Myocyte (in vitro differentiated cells): ENCODE measurements at regions not wholly inside any gene's neighbourhood (a gene's known extent, or its start where the extent isn't known, plus 50 kb on each side); places are given as distances from the start of the nearest gene placed in this dataset.
"Not testable (repeated sequence)": the region's sequence is repeated elsewhere in the genome, so short reads cannot be mapped to it uniquely, and the experiment has no call there.

Experiments
- DNase-seq: peaks from one replicate; pipeline ENCODE4 v3.0.0-alpha.2; 2012; ENCODE audit warnings: low read depth

- not testable (repeated sequence) for DNase-seq
Observed at GRCh38 chr10:27347827-27348207, 107.2 kb upstream of the ACBD5 start.

- DNase-seq = no peak
Observed at GRCh38 chr10:27345455-27345920, 104.9 kb upstream of the ACBD5 start.

GRCh38 chr10:27344568-27345454 lies 104.2 kb upstream of the ACBD5 start:
- no peak for DNase-seq

- DNase-seq = no peak
Observed at GRCh38 chr10:27341001-27341400, 100.4 kb upstream of the ACBD5 start.

- not testable (repeated sequence) for DNase-seq
Observed at GRCh38 chr10:27335246-27335645, 94.6 kb upstream of the ACBD5 start.

- no peak for DNase-seq
Observed at GRCh38 chr10:27330074-27330473, 89.5 kb upstream of the ACBD5 start.

GRCh38 chr10:27328946-27329345 lies 88.3 kb upstream of the ACBD5 start:
- DNase-seq = no peak

GRCh38 chr10:27326748-27327147 lies 86.2 kb upstream of the ACBD5 start:
- not testable (repeated sequence) for DNase-seq

- DNase-seq = no peak
Observed at GRCh38 chr10:27319752-27320431, 79.3 kb upstream of the ACBD5 start.

GRCh38 chr10:27319139-27319538 lies 78.5 kb upstream of the ACBD5 start:
- not testable (repeated sequence) for DNase-seq

GRCh38 chr10:27315082-27315481 lies 74.5 kb upstream of the ACBD5 start:
- DNase-seq = not testable (repeated sequence)

GRCh38 chr10:27313586-27313985 lies 73.0 kb upstream of the ACBD5 start:
- not testable (repeated sequence) for DNase-seq

GRCh38 chr10:27312854-27313253 lies 72.3 kb upstream of the ACBD5 start:
- no peak for DNase-seq

- not testable (repeated sequence) for DNase-seq
Observed at GRCh38 chr10:27311809-27312208, 71.2 kb upstream of the ACBD5 start.

- DNase-seq = not testable (repeated sequence)
Observed at GRCh38 chr10:27298522-27298850, 57.9 kb upstream of the ACBD5 start.

GRCh38 chr10:27297844-27298521 lies 57.4 kb upstream of the ACBD5 start:
- DNase-seq = no peak

- not testable (repeated sequence) for DNase-seq
Observed at GRCh38 chr10:27296285-27296684, 55.7 kb upstream of the ACBD5 start.

- not testable (repeated sequence) for DNase-seq
Observed at GRCh38 chr10:27291253-27291895, 50.8 kb upstream of the ACBD5 start.
